ENCODE measurements at regions not wholly inside any gene's neighbourhood (a gene's known extent, or its start where the extent isn't known, plus 50 kb on each side); places are given as distances from the start of the nearest gene placed in this dataset.
"Not testable (repeated sequence)": the region's sequence is repeated elsewhere in the genome, so short reads cannot be mapped to it uniquely, and the experiment has no call there.

GRCh38 chr4:166202991-166203390 is 330.0 kb downstream of the TLL1 start:
- H3K9me3 ChIP-seq (ENCODE audit: control insufficient read depth in 4 of 4, low read length in 3 of 4): peaks cover 0 to 3% (median 0%) of the 10 kb centered on the region in 4 donors
- no peak for DNase-seq (ENCODE audit: low spot score)
- no peak overlapping the region for H3K27ac ChIP-seq (ENCODE audit: low read depth in 1 of 2, low read length in 2 of 2)
- 83% methylated on average over 4 of the region's 4 CpGs for WGBS
- no peak overlapping the region for H3K4me3 ChIP-seq (ENCODE audit: low read depth in 1 of 3, low read length in 3 of 3)
- no peaks in the 10 kb centered on the region for H3K27me3 ChIP-seq (ENCODE audit: control insufficient read depth in 4 of 4, insufficient read depth in 4 of 4, low read length in 3 of 4)
- no peaks in the 10 kb centered on the region for H3K4me1 ChIP-seq (ENCODE audit: control insufficient read depth in 4 of 4, insufficient read depth in 4 of 4, low read length in 3 of 4)
- H3K36me3 ChIP-seq (ENCODE audit: control insufficient read depth in 4 of 4, insufficient read depth in 3 of 4, low read depth in 1 of 4, low read length in 3 of 4): no peaks in the 10 kb centered on the region
- H3K9ac ChIP-seq (ENCODE audit: low read depth in 1 of 2, low read length in 2 of 2): no peak overlapping the region
- TF ChIP-seq FOXA1 (IDR thresholded peaks at IDR 0.05) (no peak), ATF3 (IDR thresholded peaks at IDR 0.05) (no peak), MAX (IDR thresholded peaks at IDR 0.05) (no peak), EGR1 (IDR thresholded peaks at IDR 0.05; ENCODE audit: low read depth in 2 of 2) (no peak), YY1 (IDR thresholded peaks at IDR 0.05) (no peak), NR2F2 (IDR thresholded peaks at IDR 0.05) (no peak), GABPA (IDR thresholded peaks at IDR 0.05 in 1 of 2, conservative IDR thresholded peaks at IDR 0.05 in 1 of 2) (no peak), RXRA (IDR thresholded peaks at IDR 0.05) (no peak), ZBTB33 (IDR thresholded peaks at IDR 0.05) (no peak), FOXA2 (IDR thresholded peaks at IDR 0.05) (no peak), CTCF (IDR thresholded peaks at IDR 0.05; ENCODE audit: low read depth, low read length, missing input control) (no peak), JUND (IDR thresholded peaks at IDR 0.05) (no peak), REST (IDR thresholded peaks at IDR 0.05) (no peak)

- 83% methylated on average over 4 of the region's 4 CpGs for WGBS
- DNase-seq (ENCODE audit: low spot score); H3K4me3 ChIP-seq (ENCODE audit: low read depth in 1 of 3, low read length in 3 of 3); H3K27ac ChIP-seq (ENCODE audit: low read depth in 1 of 2, low read length in 2 of 2); H3K4me1 ChIP-seq (ENCODE audit: control insufficient read depth in 4 of 4, insufficient read depth in 4 of 4, low read length in 3 of 4); H3K27me3 ChIP-seq (ENCODE audit: control insufficient read depth in 4 of 4, insufficient read depth in 4 of 4, low read length in 3 of 4); H3K36me3 ChIP-seq (ENCODE audit: control insufficient read depth in 4 of 4, insufficient read depth in 3 of 4, low read depth in 1 of 4, low read length in 3 of 4); H3K9ac ChIP-seq (ENCODE audit: low read depth in 1 of 2, low read length in 2 of 2): not testable (repeated sequence)
- peaks cover 0 to 16% (median 10%) of the 10 kb centered on the region in 4 donors for H3K9me3 ChIP-seq (ENCODE audit: control insufficient read depth in 4 of 4, low read length in 3 of 4)
Measured at GRCh38 chr4:166212326-166212725, 339.3 kb downstream of the TLL1 start.

Measured in liver (tissue), 8 donors.